Left ventricle myocardium inferior (tissue), 1 donor: ENCODE measurements at regions not wholly inside any gene's neighbourhood (a gene's known extent, or its start where the extent isn't known, plus 50 kb on each side); places are given as distances from the start of the nearest gene placed in this dataset.

Experiments used
- DNase-seq: peaks from one replicate; pipeline ENCODE4 v3.0.0-alpha.2; 2020
- H3K27ac ChIP-seq: fragments of 200-600 bp; replicated peaks from 2 replicates; pipeline ENCODE4 v1.8.0; 2021
- H3K27me3 ChIP-seq: fragments of 200-600 bp; 2 replicates; pipeline ENCODE4 v1.8.0; 2021; ENCODE audit warnings: low read depth
- H3K36me3 ChIP-seq: fragments of 200-600 bp; 2 replicates; pipeline ENCODE4 v1.8.0; 2021
- H3K4me1 ChIP-seq: fragments of 200-600 bp; 2 replicates; pipeline ENCODE4 v1.8.0; 2021
- H3K4me3 ChIP-seq: fragments of 200-600 bp; 2 replicates; pipeline ENCODE4 v1.8.0; 2021; ENCODE audit warnings: mild to moderate bottlenecking, moderate library complexity
- H3K9me3 ChIP-seq: fragments of 200-600 bp; replicated peaks from 2 replicates; pipeline ENCODE4 v1.8.0; 2021
- intact Hi-C: fragments of 100-400 bp; cut with micrococcal nuclease; formaldehyde crosslinking; loops from one replicate; pipeline ENCODE4 v1.11.0; 2022
- TF ChIP-seq, protein P1 (sequence below): fragments of 200-600 bp; IDR thresholded peaks from 2 replicates; pipeline ENCODE4 v1.8.0; 2021; ENCODE audit warnings: antibody characterized with exemption, mild to moderate bottlenecking, borderline replicate concordance
- donor health status: DM: no; HTN: yes; CAD: no; lungs with severe emphysema.

DNA sequence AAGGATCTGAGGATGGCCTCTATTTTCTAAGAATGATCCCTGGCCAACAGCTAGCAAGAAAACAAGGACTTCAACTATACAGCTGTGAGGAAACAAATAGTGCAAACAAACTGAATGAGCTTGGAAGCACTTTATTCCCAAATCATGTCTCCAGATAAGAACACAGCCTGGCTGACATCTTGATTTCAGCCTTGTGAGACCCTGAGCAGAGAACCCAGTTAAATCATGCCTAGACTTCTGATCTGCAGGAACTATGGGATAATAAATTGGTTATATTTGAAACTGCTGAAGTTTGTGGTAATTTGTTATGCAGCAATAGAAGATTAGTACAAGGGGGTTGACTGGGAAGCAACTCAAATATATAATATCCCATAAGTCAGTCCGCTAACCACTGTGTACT is 183.9 kb upstream of the BMP4 start:
- Histone ChIP-seq H3K4me3 (no peak overlapping the region), H3K27ac (no peak overlapping the region), H3K36me3 (no peaks in the 10 kb centered on the region), H3K9me3 (no peaks in the 10 kb centered on the region), H3K4me1 (no peaks in the 10 kb centered on the region), H3K27me3 (no peaks in the 10 kb centered on the region)
- no peak for DNase-seq
- TF ChIP-seq, protein P1, sequence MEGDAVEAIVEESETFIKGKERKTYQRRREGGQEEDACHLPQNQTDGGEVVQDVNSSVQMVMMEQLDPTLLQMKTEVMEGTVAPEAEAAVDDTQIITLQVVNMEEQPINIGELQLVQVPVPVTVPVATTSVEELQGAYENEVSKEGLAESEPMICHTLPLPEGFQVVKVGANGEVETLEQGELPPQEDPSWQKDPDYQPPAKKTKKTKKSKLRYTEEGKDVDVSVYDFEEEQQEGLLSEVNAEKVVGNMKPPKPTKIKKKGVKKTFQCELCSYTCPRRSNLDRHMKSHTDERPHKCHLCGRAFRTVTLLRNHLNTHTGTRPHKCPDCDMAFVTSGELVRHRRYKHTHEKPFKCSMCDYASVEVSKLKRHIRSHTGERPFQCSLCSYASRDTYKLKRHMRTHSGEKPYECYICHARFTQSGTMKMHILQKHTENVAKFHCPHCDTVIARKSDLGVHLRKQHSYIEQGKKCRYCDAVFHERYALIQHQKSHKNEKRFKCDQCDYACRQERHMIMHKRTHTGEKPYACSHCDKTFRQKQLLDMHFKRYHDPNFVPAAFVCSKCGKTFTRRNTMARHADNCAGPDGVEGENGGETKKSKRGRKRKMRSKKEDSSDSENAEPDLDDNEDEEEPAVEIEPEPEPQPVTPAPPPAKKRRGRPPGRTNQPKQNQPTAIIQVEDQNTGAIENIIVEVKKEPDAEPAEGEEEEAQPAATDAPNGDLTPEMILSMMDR, result no peak
- intact Hi-C loops, result no loop called here

- Histone ChIP-seq H3K27ac (no peak overlapping the region), H3K9me3 (peaks cover 36% of the 10 kb centered on the region), H3K36me3 (no peaks in the 10 kb centered on the region), H3K4me3 (no peak overlapping the region), H3K4me1 (no peaks in the 10 kb centered on the region), H3K27me3 (no peaks in the 10 kb centered on the region)
- intact Hi-C loops, result no loop called here
- TF ChIP-seq, protein P1, result no peak
- no peak for DNase-seq
Measured at GRCh38 chr14:54146601-54147000, 190.0 kb upstream of the BMP4 start.

DNA sequence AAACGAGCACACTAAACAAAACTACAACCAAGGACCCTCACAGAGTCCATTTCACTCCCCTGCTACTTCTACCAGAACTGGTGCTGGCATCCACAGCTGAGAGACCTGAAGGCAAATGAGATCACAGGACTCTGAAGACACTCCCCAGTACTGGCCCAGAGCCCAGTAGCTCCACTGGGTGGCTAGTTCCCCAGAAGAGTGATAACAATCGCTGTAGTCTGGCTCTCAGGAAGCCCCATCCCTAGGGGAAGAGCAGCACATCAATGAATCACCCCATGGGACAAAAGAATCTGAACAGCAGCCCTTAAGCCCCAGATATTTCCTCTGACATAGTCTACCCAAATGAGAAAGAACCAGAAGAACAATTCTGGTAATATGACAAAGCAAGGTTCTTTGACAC is 190.7 kb upstream of the BMP4 start:
- Histone ChIP-seq H3K27ac (no peak overlapping the region), H3K9me3 (peaks cover 36% of the 10 kb centered on the region), H3K27me3 (no peaks in the 10 kb centered on the region), H3K4me1 (no peaks in the 10 kb centered on the region), H3K4me3 (no peak overlapping the region), H3K36me3 (no peaks in the 10 kb centered on the region)
- DNase-seq, result peak; percentile 15
- intact Hi-C loops, result no loop called here
- TF ChIP-seq, protein P1, result no peak

- TF ChIP-seq, protein P1, result no peak
- Histone ChIP-seq H3K27ac (no peak overlapping the region), H3K4me1 (no peaks in the 10 kb centered on the region), H3K9me3 (peaks cover 36% of the 10 kb centered on the region), H3K4me3 (no peak overlapping the region), H3K27me3 (no peaks in the 10 kb centered on the region), H3K36me3 (no peaks in the 10 kb centered on the region)
- DNase-seq, result no peak
- intact Hi-C loops, result no loop called here
Measured at GRCh38 chr14:54147758-54148157, 191.1 kb upstream of the BMP4 start.

DNA sequence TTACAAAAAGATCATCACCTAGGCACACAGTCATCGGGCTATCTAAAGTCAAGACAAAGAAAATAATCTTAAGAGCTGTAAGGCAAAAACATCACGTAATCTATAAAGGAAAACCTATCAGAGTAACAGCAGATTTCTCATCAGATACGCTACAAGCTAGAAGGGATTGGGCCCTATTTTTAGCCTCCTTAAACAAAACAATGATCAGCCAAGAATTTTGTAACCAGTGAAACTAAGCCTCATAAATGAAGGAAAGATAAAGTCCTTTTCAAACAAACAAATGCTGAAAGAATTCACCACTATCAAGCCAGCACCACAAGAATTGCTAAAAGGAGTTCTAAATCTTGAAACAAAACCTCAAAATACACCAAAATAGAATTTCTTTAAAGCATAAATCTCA is 191.6 kb upstream of the BMP4 start:
- no peaks in the 10 kb centered on the region for H3K36me3 ChIP-seq
- H3K4me1 ChIP-seq, result no peaks in the 10 kb centered on the region
- TF ChIP-seq, protein P1, result no peak
- intact Hi-C loops, result no loop called here
- no peak for DNase-seq
- no peak overlapping the region for H3K27ac ChIP-seq
- peaks cover 36% of the 10 kb centered on the region for H3K9me3 ChIP-seq
- no peak overlapping the region for H3K4me3 ChIP-seq
- H3K27me3 ChIP-seq, result no peaks in the 10 kb centered on the region

DNA sequence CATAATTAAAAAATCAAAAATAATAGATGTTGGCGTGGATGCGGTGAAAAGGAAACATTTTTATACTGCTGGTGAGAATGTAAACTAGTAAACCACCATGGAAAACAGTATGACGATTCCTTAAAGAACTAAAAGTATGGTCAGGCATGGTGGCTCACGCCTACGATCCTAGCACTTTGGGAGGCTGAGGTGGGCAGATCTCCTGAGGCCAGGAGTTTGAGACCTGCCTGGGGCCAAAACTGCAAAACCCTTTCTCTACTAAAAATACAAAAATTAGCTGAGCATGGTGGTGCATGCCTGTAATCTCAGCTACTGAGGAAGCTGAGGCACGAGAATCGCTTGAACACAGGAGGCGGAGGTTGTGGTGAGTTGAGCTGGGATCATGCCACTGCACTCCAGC is 195.7 kb upstream of the BMP4 start:
- TF ChIP-seq, protein P1, result no peak

More for the DNA sequence above, 195.7 kb upstream of the BMP4 start:
- Histone ChIP-seq H3K4me1 (no peaks in the 10 kb centered on the region), H3K36me3 (no peaks in the 10 kb centered on the region), H3K27ac (no peak overlapping the region), H3K4me3 (no peak overlapping the region), H3K9me3 (peaks cover 32% of the 10 kb centered on the region), H3K27me3 (no peaks in the 10 kb centered on the region)
- no peak for DNase-seq
- intact Hi-C loops, result no loop called here
